ENCODE measurements at regions not wholly inside any gene's neighbourhood (a gene's known extent, or its start where the extent isn't known, plus 50 kb on each side); places are given as distances from the start of the nearest gene placed in this dataset.

DNA sequence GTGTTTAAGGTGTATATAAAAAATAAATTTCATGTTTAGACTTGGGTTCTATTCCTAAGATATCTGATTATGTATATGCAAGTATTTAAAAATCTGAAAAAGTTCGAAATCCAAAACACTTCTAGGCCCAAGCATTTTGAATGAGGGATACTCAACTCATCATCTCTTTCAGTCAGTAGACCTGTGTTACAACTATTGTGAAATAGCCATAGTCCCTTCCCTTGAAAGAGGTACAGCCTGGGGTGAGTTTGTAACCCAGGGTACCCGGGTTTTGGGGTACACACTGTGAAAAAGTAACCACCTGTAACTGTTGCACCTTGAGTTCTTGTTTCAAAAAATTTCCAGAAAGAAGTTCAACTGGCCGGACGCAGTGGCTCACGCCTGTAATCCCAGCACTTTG is 76.6 kb upstream of the DOK5 start:
- ChIA-PET CTCF (no interaction called here), POLR2A (no interaction called here)
- ATAC-seq (no peak), FAIRE-seq (no peak), DNase-seq (ENCODE audit: low read depth in 1 of 2, low spot score in 1 of 2) (no peak)
- Histone ChIP-seq H3K4me1 (no peaks in the 10 kb centered on the region), H3K9me3 (no peaks in the 10 kb centered on the region), H3K27ac (no peak overlapping the region), H3K4me3 (no peak overlapping the region), H3K4me2 (no peak overlapping the region)
- TF ChIP-seq FOSB (CRISPR knock-in tag; IDR thresholded peaks at IDR 0.05) (no peak), RCOR1 (IDR thresholded peaks at IDR 0.05; ENCODE audit: low read depth, low read length) (no peak), FOXS1 (CRISPR knock-in tag; IDR thresholded peaks at IDR 0.05) (no peak), RFX5 (IDR thresholded peaks at IDR 0.05) (no peak), HOXA7 (CRISPR knock-in tag; IDR thresholded peaks at IDR 0.05) (no peak), BHLHE40 (IDR thresholded peaks at IDR 0.05; ENCODE audit: low read depth, low read length) (no peak), TP53 (CRISPR knock-in tag; IDR thresholded peaks at IDR 0.05) (no peak)
- 45% methylated on average over 5 of the region's 5 CpGs for WGBS (ENCODE audit: missing lambda C conversion rate)

DNA sequence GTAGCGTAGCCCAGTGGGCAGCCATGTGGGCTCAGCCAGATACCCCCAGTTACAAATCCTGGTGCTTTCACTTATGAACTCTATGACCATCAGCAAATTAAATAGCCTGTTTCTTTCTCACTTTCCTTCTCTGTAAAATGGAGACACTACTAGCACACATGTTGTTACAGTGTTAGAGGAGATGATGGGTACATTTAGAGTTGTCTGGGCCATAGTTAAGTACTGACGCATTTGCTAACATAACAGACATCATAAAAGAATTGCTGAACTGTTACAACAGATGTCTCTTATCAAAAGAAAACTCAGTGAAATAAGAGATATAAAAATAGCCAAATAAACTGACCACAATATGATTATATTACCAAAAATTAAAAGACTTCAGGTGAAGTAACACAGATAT is 69.9 kb upstream of the DOK5 start:
- no peak overlapping the region for H3K27ac ChIP-seq
- ChIA-PET CTCF (no interaction called here), POLR2A (no interaction called here)
- ATAC-seq: no peak
- WGBS (ENCODE audit: missing lambda C conversion rate): 69% methylated on average over 2 of the region's 2 CpGs
- H3K9me3 ChIP-seq: no peaks in the 10 kb centered on the region
- no peak for FAIRE-seq
- H3K4me3 ChIP-seq: no peak overlapping the region
- no peak overlapping the region for H3K4me2 ChIP-seq
- no peak for TF ChIP-seq PHF8 (IDR thresholded peaks at IDR 0.05; ENCODE audit: borderline replicate concordance, low read depth)
- no peak for TF ChIP-seq EP300 (IDR thresholded peaks at IDR 0.05)
- no peak for TF ChIP-seq TP53 (CRISPR knock-in tag; IDR thresholded peaks at IDR 0.05)
- TF ChIP-seq KDM1A (IDR thresholded peaks at IDR 0.05; ENCODE audit: low read depth): no peak
- TF ChIP-seq, protein P1, sequence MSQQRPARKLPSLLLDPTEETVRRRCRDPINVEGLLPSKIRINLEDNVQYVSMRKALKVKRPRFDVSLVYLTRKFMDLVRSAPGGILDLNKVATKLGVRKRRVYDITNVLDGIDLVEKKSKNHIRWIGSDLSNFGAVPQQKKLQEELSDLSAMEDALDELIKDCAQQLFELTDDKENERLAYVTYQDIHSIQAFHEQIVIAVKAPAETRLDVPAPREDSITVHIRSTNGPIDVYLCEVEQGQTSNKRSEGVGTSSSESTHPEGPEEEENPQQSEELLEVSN (IDR thresholded peaks at IDR 0.05; ENCODE audit: borderline replicate concordance, low read depth): no peak
- TF ChIP-seq HOXB5 (CRISPR knock-in tag; IDR thresholded peaks at IDR 0.05): no peak
- no peak for TF ChIP-seq MYC (IDR thresholded peaks at IDR 0.05; ENCODE audit: borderline replicate concordance, low read length)
- no peak for TF ChIP-seq JUN (IDR thresholded peaks at IDR 0.05)
- no peak for TF ChIP-seq ZC3H11A (IDR thresholded peaks at IDR 0.05)
- TF ChIP-seq, protein P2, sequence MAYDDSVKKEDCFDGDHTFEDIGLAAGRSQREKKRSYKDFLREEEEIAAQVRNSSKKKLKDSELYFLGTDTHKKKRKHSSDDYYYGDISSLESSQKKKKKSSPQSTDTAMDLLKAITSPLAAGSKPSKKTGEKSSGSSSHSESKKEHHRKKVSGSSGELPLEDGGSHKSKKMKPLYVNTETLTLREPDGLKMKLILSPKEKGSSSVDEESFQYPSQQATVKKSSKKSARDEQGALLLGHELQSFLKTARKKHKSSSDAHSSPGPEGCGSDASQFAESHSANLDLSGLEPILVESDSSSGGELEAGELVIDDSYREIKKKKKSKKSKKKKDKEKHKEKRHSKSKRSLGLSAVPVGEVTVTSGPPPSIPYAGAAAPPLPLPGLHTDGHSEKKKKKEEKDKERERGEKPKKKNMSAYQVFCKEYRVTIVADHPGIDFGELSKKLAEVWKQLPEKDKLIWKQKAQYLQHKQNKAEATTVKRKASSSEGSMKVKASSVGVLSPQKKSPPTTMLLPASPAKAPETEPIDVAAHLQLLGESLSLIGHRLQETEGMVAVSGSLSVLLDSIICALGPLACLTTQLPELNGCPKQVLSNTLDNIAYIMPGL (CRISPR knock-in tag; IDR thresholded peaks at IDR 0.05; ENCODE audit: borderline replicate concordance): no peak
- TF ChIP-seq, protein P3, sequence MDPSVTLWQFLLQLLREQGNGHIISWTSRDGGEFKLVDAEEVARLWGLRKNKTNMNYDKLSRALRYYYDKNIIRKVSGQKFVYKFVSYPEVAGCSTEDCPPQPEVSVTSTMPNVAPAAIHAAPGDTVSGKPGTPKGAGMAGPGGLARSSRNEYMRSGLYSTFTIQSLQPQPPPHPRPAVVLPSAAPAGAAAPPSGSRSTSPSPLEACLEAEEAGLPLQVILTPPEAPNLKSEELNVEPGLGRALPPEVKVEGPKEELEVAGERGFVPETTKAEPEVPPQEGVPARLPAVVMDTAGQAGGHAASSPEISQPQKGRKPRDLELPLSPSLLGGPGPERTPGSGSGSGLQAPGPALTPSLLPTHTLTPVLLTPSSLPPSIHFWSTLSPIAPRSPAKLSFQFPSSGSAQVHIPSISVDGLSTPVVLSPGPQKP (IDR thresholded peaks at IDR 0.05; ENCODE audit: low read depth, low read length): no peak
- no peaks in the 10 kb centered on the region for H3K4me1 ChIP-seq
- no peak for DNase-seq (ENCODE audit: low read depth in 1 of 2, low spot score in 1 of 2)

DNA sequence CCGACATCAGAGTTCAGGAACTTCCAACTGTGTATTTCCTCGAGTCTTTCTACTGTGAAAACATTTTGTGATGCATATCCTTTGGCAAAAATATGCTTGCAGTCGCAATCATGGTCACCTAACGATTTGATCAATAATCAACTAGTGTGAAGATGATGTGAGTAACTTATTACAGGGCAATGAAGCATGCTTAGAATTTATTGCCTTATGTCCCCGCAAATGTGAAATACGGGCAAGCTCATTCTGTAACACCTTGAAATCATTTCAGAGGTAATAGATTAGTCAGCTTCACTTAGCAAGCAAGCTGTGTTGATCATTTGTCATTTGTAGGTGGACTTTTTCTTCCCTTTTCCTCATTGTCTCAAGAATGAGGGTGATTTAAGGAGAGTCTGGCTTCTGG is 67.9 kb upstream of the DOK5 start:
- Histone ChIP-seq H3K4me2 (no peak overlapping the region), H3K4me1 (no peaks in the 10 kb centered on the region), H3K4me3 (no peak overlapping the region), H3K9me3 (no peaks in the 10 kb centered on the region), H3K27ac (no peak overlapping the region)
- no peak for TF ChIP-seq ZFP36 (IDR thresholded peaks at IDR 0.05; ENCODE audit: borderline replicate concordance, partially characterized antibody)
- no peak for TF ChIP-seq EHMT2 (IDR thresholded peaks at IDR 0.05; ENCODE audit: low read depth)
- no peak for TF ChIP-seq NPAS2 (CRISPR knock-in tag; IDR thresholded peaks at IDR 0.05; ENCODE audit: borderline replicate concordance)
- TF ChIP-seq, protein P4, sequence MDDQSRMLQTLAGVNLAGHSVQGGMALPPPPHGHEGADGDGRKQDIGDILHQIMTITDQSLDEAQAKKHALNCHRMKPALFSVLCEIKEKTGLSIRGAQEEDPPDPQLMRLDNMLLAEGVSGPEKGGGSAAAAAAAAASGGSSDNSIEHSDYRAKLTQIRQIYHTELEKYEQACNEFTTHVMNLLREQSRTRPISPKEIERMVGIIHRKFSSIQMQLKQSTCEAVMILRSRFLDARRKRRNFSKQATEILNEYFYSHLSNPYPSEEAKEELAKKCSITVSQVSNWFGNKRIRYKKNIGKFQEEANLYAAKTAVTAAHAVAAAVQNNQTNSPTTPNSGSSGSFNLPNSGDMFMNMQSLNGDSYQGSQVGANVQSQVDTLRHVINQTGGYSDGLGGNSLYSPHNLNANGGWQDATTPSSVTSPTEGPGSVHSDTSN (IDR thresholded peaks at IDR 0.05): no peak
- TF ChIP-seq, protein P5, sequence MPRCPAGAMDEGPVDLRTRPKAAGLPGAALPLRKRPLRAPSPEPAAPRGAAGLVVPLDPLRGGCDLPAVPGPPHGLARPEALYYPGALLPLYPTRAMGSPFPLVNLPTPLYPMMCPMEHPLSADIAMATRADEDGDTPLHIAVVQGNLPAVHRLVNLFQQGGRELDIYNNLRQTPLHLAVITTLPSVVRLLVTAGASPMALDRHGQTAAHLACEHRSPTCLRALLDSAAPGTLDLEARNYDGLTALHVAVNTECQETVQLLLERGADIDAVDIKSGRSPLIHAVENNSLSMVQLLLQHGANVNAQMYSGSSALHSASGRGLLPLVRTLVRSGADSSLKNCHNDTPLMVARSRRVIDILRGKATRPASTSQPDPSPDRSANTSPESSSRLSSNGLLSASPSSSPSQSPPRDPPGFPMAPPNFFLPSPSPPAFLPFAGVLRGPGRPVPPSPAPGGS (IDR thresholded peaks at IDR 0.05): no peak
- no peak for TF ChIP-seq FOSL2 (IDR thresholded peaks at IDR 0.05)
- TF ChIP-seq FOSL2 (CRISPR knock-in tag; IDR thresholded peaks at IDR 0.05): no peak
- TF ChIP-seq SMC3 (IDR thresholded peaks at IDR 0.05): no peak
- TF ChIP-seq, protein P3 (IDR thresholded peaks at IDR 0.05; ENCODE audit: low read depth, low read length): no peak
- TF ChIP-seq, protein P6, sequence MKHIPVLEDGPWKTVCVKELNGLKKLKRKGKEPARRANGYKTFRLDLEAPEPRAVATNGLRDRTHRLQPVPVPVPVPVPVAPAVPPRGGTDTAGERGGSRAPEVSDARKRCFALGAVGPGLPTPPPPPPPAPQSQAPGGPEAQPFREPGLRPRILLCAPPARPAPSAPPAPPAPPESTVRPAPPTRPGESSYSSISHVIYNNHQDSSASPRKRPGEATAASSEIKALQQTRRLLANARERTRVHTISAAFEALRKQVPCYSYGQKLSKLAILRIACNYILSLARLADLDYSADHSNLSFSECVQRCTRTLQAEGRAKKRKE (CRISPR knock-in tag; IDR thresholded peaks at IDR 0.05; ENCODE audit: low read depth): no peak
- no peak for TF ChIP-seq JUNB (IDR thresholded peaks at IDR 0.05)
- no peak for TF ChIP-seq EP300 (IDR thresholded peaks at IDR 0.05)
- TF ChIP-seq HOXB13 (CRISPR knock-in tag; IDR thresholded peaks at IDR 0.05; ENCODE audit: low read depth): no peak
- TF ChIP-seq EHF (CRISPR knock-in tag; IDR thresholded peaks at IDR 0.05): no peak
- no peak for TF ChIP-seq FOXS1 (CRISPR knock-in tag; IDR thresholded peaks at IDR 0.05)
- ChIA-PET CTCF (no interaction called here), POLR2A (no interaction called here)
- FAIRE-seq: peak; percentile 39
- 38% methylated on average over 6 of the region's 6 CpGs for WGBS (ENCODE audit: missing lambda C conversion rate)
- ATAC-seq: no peak
- no peak for DNase-seq (ENCODE audit: low read depth in 1 of 2, low spot score in 1 of 2)
